Liver (tissue), 3 donors: ENCODE measurements at regions not wholly inside any gene's neighbourhood (a gene's known extent, or its start where the extent isn't known, plus 50 kb on each side); places are given as distances from the start of the nearest gene placed in this dataset.

Source experiments
- EGR1 ChIP-seq, 2 donors: IDR thresholded peaks; 2 replicates each; pipeline ENCODE4 v1.6.1; 2016 to 2018; ENCODE audit warnings: antibody characterized with exemption in 2 of 2, low read depth in 2 of 2
- RXRA ChIP-seq, 2 donors: IDR thresholded peaks; 2 replicates each; pipeline ENCODE4 v1.6.1; 2017 to 2018; ENCODE audit warnings: antibody characterized with exemption in 2 of 2, mild to moderate bottlenecking in 1 of 2
- SP1 ChIP-seq: IDR thresholded peaks from 2 replicates; pipeline ENCODE4 v1.6.1; 2018; ENCODE audit warnings: antibody characterized with exemption, mild to moderate bottlenecking
- TAF1 ChIP-seq: conservative IDR thresholded peaks from 2 replicates; pipeline ENCODE4 v1.6.1; 2016; ENCODE audit warnings: antibody characterized with exemption, mild to moderate bottlenecking
- YY1 ChIP-seq: IDR thresholded peaks from 2 replicates; pipeline ENCODE4 v1.6.1; 2016; ENCODE audit warnings: antibody characterized with exemption, mild to moderate bottlenecking
- TF ChIP-seq, protein P1 (sequence below): fragments of 150-350 bp; IDR thresholded peaks from 2 replicates; pipeline ENCODE4 v1.5.1; 2017; ENCODE audit warnings: improper control_type of control experiment, low read depth, low read length; ENCODE audit not compliant: missing input control
- TF ChIP-seq, protein P2 (sequence below): IDR thresholded peaks from 2 replicates; pipeline ENCODE4 v1.6.1; 2016; ENCODE audit warnings: antibody characterized with exemption, mild to moderate bottlenecking
- TF ChIP-seq, protein P3 (sequence below): IDR thresholded peaks from 2 replicates; pipeline ENCODE4 v1.6.1; 2016; ENCODE audit warnings: antibody characterized with exemption
- donor health status: healthy.
- donor health status: healthy.

DNA sequence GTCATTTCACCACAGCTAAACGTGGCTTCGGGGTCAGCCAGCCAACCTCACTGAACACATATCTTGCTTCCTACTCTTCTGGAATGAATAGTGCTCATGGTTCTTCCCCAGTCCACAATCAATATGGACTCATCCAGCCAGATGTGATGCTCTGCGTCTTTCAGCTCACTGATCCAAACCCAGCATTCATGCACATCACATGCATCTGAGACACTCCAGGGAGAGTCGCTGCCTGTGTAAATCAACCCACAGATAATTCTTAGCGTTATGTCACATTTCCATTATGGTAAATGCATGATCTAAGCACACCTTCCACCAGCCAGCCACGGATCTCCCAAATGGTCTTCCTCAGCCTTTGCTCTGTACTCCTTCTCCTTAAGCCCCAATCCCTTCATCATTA is 306.7 kb upstream of the CHAC2 start:
- no peak for TF ChIP-seq TAF1
- TF ChIP-seq YY1: no peak
- TF ChIP-seq, protein P1, sequence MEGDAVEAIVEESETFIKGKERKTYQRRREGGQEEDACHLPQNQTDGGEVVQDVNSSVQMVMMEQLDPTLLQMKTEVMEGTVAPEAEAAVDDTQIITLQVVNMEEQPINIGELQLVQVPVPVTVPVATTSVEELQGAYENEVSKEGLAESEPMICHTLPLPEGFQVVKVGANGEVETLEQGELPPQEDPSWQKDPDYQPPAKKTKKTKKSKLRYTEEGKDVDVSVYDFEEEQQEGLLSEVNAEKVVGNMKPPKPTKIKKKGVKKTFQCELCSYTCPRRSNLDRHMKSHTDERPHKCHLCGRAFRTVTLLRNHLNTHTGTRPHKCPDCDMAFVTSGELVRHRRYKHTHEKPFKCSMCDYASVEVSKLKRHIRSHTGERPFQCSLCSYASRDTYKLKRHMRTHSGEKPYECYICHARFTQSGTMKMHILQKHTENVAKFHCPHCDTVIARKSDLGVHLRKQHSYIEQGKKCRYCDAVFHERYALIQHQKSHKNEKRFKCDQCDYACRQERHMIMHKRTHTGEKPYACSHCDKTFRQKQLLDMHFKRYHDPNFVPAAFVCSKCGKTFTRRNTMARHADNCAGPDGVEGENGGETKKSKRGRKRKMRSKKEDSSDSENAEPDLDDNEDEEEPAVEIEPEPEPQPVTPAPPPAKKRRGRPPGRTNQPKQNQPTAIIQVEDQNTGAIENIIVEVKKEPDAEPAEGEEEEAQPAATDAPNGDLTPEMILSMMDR: no peak
- no peak for TF ChIP-seq RXRA (IDR thresholded peaks at IDR 0.05)
- no peak for TF ChIP-seq EGR1 (IDR thresholded peaks at IDR 0.05; ENCODE audit: low read depth in 2 of 2)
- no peak for TF ChIP-seq SP1
- TF ChIP-seq, protein P2, sequence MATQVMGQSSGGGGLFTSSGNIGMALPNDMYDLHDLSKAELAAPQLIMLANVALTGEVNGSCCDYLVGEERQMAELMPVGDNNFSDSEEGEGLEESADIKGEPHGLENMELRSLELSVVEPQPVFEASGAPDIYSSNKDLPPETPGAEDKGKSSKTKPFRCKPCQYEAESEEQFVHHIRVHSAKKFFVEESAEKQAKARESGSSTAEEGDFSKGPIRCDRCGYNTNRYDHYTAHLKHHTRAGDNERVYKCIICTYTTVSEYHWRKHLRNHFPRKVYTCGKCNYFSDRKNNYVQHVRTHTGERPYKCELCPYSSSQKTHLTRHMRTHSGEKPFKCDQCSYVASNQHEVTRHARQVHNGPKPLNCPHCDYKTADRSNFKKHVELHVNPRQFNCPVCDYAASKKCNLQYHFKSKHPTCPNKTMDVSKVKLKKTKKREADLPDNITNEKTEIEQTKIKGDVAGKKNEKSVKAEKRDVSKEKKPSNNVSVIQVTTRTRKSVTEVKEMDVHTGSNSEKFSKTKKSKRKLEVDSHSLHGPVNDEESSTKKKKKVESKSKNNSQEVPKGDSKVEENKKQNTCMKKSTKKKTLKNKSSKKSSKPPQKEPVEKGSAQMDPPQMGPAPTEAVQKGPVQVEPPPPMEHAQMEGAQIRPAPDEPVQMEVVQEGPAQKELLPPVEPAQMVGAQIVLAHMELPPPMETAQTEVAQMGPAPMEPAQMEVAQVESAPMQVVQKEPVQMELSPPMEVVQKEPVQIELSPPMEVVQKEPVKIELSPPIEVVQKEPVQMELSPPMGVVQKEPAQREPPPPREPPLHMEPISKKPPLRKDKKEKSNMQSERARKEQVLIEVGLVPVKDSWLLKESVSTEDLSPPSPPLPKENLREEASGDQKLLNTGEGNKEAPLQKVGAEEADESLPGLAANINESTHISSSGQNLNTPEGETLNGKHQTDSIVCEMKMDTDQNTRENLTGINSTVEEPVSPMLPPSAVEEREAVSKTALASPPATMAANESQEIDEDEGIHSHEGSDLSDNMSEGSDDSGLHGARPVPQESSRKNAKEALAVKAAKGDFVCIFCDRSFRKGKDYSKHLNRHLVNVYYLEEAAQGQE: no peak
- TF ChIP-seq, protein P3, sequence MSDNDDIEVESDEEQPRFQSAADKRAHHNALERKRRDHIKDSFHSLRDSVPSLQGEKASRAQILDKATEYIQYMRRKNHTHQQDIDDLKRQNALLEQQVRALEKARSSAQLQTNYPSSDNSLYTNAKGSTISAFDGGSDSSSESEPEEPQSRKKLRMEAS: no peak
